H1 (cell line): ENCODE measurements at regions not wholly inside any gene's neighbourhood (a gene's known extent, or its start where the extent isn't known, plus 50 kb on each side); places are given as distances from the start of the nearest gene placed in this dataset.

Experiments
- CBX8 ChIP-seq: fragments of 300-800, 300-1000 bp; sonication (generic); IDR thresholded peaks from 2 replicates; pipeline ENCODE4 v1.7.1; 2016; ENCODE audit warnings: low read depth, low read length, borderline replicate concordance
- CREB1 ChIP-seq: IDR thresholded peaks from 2 replicates; pipeline ENCODE4 v1.6.1; 2012; ENCODE audit warnings: inconsistent platforms
- MAFK ChIP-seq: IDR thresholded peaks from 2 replicates; pipeline ENCODE4 v1.6.1; 2012; ENCODE audit warnings: low read depth, mild to moderate bottlenecking, improper control_type of control experiment, low read length
- RFX5 ChIP-seq: IDR thresholded peaks from 2 replicates; pipeline ENCODE4 v1.6.1; 2011; ENCODE audit warnings: low read depth, low read length, improper control_type of control experiment, borderline replicate concordance
- USF2 ChIP-seq: IDR thresholded peaks from 2 replicates; pipeline ENCODE4 v1.6.1; 2011; ENCODE audit warnings: low read length, improper control_type of control experiment

GRCh38 chr21:35562876-35563275, 497.4 kb downstream of the SETD4 start (continued):
- TF ChIP-seq USF2 = no peak
- TF ChIP-seq CREB1 = no peak
- TF ChIP-seq CBX8 = no peak
- no peak for TF ChIP-seq MAFK
- TF ChIP-seq RFX5 = no peak
